Activated CD4-positive, alpha-beta T cell treated with anti-CD3 and anti-CD28 coated beads, Interleukin-10, Interleukin-2, amounts not matched to agents 100 ng/mL and 50 ng/mL, durations not matched to agents 16 hours and 8 hours (primary cell): ENCODE measurements at regions not wholly inside any gene's neighbourhood (a gene's known extent, or its start where the extent isn't known, plus 50 kb on each side); places are given as distances from the start of the nearest gene placed in this dataset.

Source experiments
- DNase-seq: peaks from one replicate; pipeline ENCODE4 v3.0.0-alpha.2; 2020

DNA sequence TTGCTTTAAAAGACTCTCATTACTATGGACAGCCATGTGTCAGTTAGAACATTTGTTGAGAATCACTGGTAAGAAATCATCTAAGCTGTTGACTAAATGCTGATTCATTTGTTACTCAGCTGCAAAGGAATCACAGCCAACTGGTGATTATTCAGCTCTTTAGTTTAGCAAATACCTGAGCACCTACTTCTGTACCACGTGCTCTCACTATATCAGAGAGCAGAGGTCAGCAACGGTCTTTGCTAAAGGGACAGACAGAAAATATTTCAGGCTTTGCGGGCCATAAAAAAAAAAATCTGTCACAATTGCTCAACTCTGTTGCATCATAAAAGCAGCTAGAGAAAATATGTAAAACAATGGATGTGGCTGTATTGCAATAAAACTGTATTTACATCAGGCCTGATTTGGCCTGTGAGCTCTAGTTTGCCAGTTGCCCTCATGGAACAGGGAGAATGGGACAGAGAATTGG lies 377.6 kb downstream of the DNAH5 start:
- no peak for DNase-seq

GRCh38 chr5:13558408-13558807 lies 386.1 kb downstream of the DNAH5 start:
- DNase-seq = no peak

- DNase-seq = peak; percentile 0
Measured at GRCh38 chr5:13553896-13554295, 390.6 kb downstream of the DNAH5 start.

DNA sequence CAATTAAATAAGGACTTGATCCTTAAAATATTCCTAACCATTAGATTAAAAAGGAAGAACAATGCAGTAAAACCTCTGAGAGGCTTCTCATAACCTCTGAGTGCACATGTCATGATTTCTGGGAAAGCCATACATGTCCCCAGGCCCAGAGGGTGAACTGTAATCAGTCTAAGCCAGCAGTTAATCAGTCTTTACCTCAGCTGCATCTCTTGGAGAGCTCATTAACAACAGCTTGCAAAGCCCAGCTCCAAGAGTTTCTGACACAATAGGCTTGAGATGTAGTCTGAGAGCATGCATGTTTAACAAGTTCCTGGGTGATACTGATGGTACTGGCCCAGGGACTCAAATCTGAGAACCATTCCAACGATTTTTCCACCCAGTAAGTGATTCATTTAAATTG lies 392.1 kb downstream of the DNAH5 start:
- no peak for DNase-seq

DNA sequence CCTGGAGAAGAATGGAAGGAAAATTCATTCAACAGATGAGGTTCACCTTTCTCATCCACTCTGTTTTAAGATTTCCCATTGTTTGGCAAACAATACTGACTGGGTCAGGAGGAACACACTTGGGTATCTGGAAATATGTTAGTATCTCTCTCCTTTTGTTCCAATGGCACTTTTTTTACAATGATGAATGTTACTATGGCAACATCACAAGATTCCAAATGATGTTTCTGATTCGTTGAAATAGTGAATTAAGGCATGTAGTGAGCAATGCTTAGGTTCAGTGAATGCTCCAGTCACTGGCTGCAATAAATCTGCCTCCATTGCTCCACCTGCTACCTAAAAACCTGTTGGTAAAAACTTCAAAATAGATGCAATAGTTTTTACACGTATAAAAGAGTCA lies 392.8 kb downstream of the DNAH5 start:
- DNase-seq = no peak

DNA sequence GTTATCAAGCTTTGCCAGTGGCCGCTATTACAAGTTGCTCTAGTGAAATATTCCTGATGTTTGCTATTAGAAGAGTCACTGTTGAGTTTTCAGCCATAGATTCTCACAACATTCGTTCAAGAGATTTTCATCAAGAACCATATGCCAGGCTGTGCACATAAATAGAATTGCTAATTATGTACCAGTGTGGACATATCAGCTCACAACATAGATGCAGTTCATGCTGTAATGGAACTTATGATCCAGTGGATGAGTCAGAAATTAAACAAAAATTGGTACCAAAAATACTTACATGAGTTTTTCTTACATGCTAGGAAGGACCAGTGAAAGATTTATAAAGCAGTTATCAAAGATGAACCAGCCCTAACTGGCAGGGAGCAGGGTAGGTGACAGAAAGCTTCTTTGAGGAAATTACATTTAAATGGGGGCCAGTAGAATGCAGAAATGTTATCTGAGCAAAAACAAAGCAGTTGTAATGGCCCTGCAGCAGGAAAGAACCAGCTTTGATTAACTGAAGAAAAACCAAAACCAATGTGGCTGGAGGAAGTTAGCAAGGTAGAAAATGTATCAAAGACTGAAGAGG lies 404.2 kb downstream of the DNAH5 start:
- no peak for DNase-seq

DNA sequence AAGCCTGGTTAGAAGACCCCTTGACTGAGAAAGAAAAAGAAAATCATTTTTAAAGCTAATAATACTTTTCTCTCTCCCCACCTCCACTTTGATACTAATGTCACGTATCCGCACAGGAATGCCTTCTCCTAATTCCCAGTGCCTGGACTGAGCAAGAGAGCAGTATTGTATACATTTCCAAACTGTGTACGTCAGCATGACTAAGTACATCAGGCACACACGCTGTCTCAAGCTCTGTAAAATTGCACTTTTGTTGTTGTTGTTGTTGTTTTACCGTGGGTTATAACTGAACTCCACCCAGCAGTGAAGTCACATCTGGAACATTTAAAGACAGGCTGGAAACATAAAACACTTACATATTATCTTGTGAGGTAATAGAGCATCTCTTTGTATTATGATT lies 407.6 kb downstream of the DNAH5 start:
- DNase-seq = no peak

DNA sequence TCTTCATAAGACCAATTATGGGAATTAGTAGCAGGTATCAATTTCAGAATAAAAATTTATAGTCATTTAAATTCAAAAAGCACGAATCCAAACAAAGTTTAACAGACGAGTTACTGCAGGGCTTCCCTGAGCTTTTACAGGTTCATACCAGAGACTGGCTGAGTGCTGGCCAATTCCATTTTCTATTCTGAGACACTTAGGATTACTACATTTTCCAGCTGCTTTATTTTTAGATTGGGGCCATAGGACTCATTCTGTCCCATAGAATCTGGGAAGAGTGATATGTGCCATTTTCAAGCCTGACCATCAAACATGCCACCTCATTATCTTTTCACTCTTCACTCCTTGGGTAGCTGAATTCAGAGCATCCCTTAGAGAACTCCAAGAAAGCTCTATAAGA lies 410.7 kb downstream of the DNAH5 start:
- no peak for DNase-seq

- DNase-seq = no peak
Measured at GRCh38 chr5:13529300-13529699, 415.2 kb downstream of the DNAH5 start.

GRCh38 chr5:13524936-13525335 lies 419.6 kb downstream of the DNAH5 start:
- DNase-seq = no peak

DNA sequence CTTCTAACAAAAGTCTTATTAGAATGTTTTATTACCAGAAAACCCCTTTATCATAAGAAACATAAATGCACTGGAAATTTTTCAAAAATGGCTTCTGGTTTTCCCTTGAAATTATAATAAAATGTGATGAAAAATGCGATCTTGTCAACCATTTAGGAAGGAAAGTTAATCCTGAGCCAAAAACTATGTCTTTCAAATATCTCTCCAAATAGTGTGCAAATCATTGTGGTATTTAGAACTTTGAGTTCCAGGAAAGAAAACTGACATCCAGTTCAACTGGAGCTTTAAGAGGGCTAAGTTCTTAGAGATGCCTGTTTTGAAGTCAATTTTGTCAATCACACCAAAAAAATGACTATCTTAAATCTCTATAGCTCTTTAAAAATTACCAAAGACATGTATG lies 425.4 kb downstream of the DNAH5 start:
- DNase-seq = no peak

DNA sequence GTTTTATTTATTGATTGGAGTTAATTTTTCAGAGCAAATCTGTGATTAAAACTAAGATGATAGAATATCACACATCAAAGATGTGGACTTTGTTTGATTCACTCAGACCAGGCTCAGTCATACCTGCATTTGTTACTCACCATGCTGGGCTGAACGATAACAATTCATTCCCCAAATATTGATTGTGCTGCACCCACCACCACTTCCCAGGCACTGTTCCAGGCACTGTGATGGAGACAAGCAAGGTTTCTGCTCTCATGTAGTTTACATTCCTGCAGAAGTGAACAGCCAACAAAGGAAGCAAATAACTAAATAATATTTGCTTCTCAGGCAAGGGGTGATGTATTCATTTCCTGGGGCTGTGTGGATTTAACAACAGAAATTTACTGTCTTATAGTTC lies 428.3 kb downstream of the DNAH5 start:
- DNase-seq = no peak

- DNase-seq = no peak
Measured at GRCh38 chr5:13511442-13511841, 433.0 kb downstream of the DNAH5 start.

DNA sequence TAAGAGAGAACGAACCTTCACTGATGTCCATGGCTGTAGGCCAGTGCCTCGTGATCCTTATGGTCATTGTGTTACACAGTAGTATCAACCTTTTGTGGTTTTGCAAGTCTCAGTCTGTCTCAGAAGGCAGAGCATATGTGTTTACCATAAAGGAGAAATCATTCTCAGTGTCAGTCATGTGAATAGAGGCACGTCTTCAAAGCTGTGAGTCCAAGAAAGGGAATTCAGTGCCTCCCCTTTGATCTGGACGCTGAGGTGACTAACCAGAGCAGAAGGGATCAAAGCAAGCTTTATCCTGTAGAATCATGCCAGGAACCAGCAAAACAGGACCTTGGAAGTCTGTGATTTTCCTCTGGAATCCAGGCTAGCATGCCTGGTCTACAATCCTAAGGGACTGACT lies 433.9 kb downstream of the DNAH5 start:
- DNase-seq = no peak

DNA sequence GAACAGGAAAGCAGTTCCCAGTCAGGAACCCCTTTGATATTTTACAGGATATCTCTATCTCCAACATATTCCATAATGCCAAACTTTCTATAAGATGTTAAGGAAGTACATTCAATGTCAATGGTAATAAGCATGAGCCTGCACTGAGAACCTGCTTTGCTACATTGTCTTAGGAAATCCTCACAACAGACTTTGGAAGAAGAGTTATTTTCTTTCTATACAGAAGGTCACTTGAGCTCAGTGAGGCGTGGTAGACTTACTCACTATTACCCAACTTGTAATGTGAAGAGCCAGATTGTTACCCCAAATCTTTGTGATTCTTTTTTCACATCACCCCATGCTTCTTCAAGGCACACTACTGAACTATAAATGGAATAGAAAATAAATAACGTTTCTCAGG lies 435.9 kb downstream of the DNAH5 start:
- no peak for DNase-seq

- DNase-seq = no peak
Measured at GRCh38 chr5:13505326-13505725, 439.2 kb downstream of the DNAH5 start.

DNA sequence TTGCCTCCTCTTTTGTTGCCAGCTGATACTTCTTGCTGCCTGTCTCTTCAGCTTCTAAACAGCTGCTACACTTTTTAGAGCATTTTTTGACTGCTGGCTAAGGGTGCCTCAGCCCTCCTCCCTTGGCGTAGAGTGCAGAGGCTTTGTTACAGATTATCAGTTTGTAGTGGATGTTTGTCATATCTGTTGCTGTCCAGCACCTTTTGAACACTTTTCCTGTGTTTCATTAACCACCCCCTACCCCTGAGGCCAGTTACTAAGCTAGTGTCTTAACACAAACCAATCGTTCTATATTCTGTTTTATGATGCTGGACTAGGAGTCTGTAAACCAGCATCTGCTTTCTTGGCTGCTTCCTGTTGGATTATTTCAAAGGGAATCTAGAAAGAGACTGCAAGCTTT lies 441.5 kb downstream of the DNAH5 start:
- DNase-seq = no peak

GRCh38 chr5:13501176-13501575 lies 443.3 kb downstream of the DNAH5 start:
- no peak for DNase-seq

GRCh38 chr5:13498279-13498678 lies 446.2 kb downstream of the DNAH5 start:
- no peak for DNase-seq

DNA sequence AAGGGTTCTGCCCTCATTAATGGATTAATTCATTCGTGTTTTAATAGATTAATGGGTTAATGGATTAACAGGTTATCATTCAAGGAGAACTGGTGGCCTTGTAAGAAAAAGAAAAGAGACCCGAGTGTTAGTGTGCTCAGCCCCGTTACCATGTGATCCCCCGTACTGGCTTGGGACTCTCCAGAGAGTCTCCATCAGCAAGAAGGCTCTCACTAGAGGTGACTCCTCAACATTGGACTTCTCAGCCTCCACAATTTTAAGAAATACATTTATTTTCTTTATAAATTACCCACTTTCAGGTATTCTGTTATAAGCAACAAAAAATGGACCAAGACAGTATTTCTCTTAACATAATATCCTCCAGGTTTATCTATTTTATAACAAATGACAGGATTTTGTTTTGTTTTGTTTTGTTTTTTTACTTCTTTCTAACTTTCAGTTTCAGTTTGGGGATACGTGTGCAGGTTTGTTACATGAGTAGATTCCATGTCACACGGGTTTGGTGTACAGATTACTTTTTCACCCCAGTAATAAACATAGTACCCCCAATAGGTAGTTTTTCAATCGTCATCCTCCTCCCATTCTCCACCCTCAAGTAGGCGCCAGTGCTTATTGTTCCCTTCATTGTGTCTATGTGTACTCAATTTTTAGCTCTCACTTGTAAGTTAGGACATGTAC lies 456.1 kb downstream of the DNAH5 start:
- DNase-seq = no peak

- no peak for DNase-seq
Measured at GRCh38 chr5:13480834-13481233, 463.7 kb downstream of the DNAH5 start.

DNA sequence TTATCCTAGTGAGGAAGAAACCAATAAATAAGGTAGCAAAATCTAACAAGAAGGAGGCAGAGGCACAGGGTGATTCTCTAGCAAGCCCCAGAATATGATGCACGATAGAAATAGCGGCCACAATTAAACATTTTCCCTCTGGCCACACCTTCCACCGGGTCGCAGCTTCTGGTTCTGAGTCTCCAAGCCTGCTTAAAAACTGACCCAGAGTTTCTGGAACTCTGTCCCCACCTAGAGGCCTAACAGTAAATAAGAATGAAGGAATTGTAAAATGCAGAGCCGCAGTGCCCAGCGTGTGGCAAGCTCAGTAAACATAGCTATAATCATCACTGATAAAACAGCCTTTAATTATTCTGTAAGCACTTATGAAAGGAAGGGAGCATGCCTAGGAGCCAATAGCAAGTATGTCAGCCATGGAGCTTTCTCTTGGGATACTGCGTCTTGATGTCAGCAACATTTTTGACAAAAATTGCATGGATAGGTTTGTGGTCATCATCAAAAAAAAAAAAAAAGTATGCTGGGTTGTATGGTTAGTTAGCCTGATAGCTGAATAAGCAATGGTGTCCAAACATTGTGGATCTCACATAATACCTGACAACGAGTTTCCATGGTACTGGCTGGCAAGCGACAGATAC lies 465.5 kb downstream of the DNAH5 start:
- peak; percentile 2 for DNase-seq

- no peak for DNase-seq
Measured at GRCh38 chr5:13477118-13477737, 467.3 kb downstream of the DNAH5 start.

- no peak for DNase-seq
Measured at GRCh38 chr5:13472842-13473241, 471.6 kb downstream of the DNAH5 start.
